Brain microvascular endothelial cell (primary cell): ENCODE measurements at regions not wholly inside any gene's neighbourhood (a gene's known extent, or its start where the extent isn't known, plus 50 kb on each side); places are given as distances from the start of the nearest gene placed in this dataset.

Experiments used
- DNase-seq: peaks from one replicate; pipeline ENCODE4 v3.0.0-alpha.2; 2020
- H3K27ac ChIP-seq: fragments of 250-450 bp; sonication (Bioruptor Pico); 2 replicates; pipeline ENCODE4 v1.5.1; 2020; ENCODE audit warnings: mild to moderate bottlenecking, moderate library complexity
- H3K27me3 ChIP-seq: fragments of 250-450 bp; sonication (Bioruptor Pico); replicated peaks from 2 replicates; pipeline ENCODE4 v1.5.1; 2020; ENCODE audit warnings: mild to moderate bottlenecking
- H3K36me3 ChIP-seq: fragments of 250-450 bp; sonication (Bioruptor Pico); replicated peaks from 2 replicates; pipeline ENCODE4 v1.5.1; 2020; ENCODE audit warnings: mild to moderate bottlenecking
- H3K4me3 ChIP-seq: 2 replicates; pipeline ENCODE4 v1.5.1; 2011; ENCODE audit warnings: low read depth, mild to moderate bottlenecking, control low read depth, low read length, moderate library complexity
- CTCF ChIP-seq: IDR thresholded peaks from 2 replicates; pipeline ENCODE4 v1.5.1; 2011; ENCODE audit warnings: low read depth, mild to moderate bottlenecking, moderate library complexity, low read length, control low read depth, inconsistent platforms; ENCODE audit errors: missing control alignments
- in situ Hi-C: cut with HindIII; loops from 2 replicates; pipeline ENCODE4 v1.10.0; 2017; ENCODE audit warnings: low sequenced_read_pairs, low pct_ligation_motif_present

GRCh38 chr4:138891631-138892031 lies 124.0 kb upstream of the NOCT start:
- Histone ChIP-seq H3K4me3 (no peak overlapping the region), H3K27me3 (no peaks in the 10 kb centered on the region), H3K36me3 (no peaks in the 10 kb centered on the region), H3K27ac (no peak overlapping the region)
- peak; percentile 22 for DNase-seq
- no peak for TF ChIP-seq CTCF
- in situ Hi-C loops = no loop called here

- no peak overlapping the region for H3K4me3 ChIP-seq
- in situ Hi-C loops = no loop called here
- TF ChIP-seq CTCF = no peak
Observed at GRCh38 chr4:138890891-138891570, 124.5 kb upstream of the NOCT start.

GRCh38 chr4:138889216-138889615 lies 126.4 kb upstream of the NOCT start:
- TF ChIP-seq CTCF = no peak
- H3K4me3 ChIP-seq = no peak overlapping the region
- in situ Hi-C loops = no loop called here
- DNase-seq = no peak
- no peaks in the 10 kb centered on the region for H3K36me3 ChIP-seq
- H3K27me3 ChIP-seq = no peaks in the 10 kb centered on the region
- no peak overlapping the region for H3K27ac ChIP-seq

More at GRCh38 chr4:138890891-138891570, 124.5 kb upstream of the NOCT start:
- Histone ChIP-seq H3K36me3 (no peaks in the 10 kb centered on the region), H3K27ac (no peak overlapping the region), H3K27me3 (no peaks in the 10 kb centered on the region)
- DNase-seq = no peak

GRCh38 chr4:138887741-138888140 lies 127.8 kb upstream of the NOCT start:
- DNase-seq = no peak
- no peak for TF ChIP-seq CTCF
- in situ Hi-C loops = no loop called here
- Histone ChIP-seq H3K27me3 (no peaks in the 10 kb centered on the region), H3K4me3 (no peak overlapping the region), H3K36me3 (no peaks in the 10 kb centered on the region), H3K27ac (no peak overlapping the region)

GRCh38 chr4:138887341-138887740 lies 128.2 kb upstream of the NOCT start:
- in situ Hi-C loops = no loop called here
- Histone ChIP-seq H3K27ac (no peak overlapping the region), H3K4me3 (no peak overlapping the region), H3K36me3 (no peaks in the 10 kb centered on the region), H3K27me3 (no peaks in the 10 kb centered on the region)
- DNase-seq = no peak
- no peak for TF ChIP-seq CTCF

GRCh38 chr4:138879757-138880156 lies 135.8 kb upstream of the NOCT start:
- H3K27me3 ChIP-seq = no peaks in the 10 kb centered on the region
- no peaks in the 10 kb centered on the region for H3K36me3 ChIP-seq
- H3K4me3 ChIP-seq = no peak overlapping the region
- in situ Hi-C loops = no loop called here
- TF ChIP-seq CTCF = no peak
- H3K27ac ChIP-seq = no peak overlapping the region
- no peak for DNase-seq
